ENCODE measurements at regions not wholly inside any gene's neighbourhood (a gene's known extent, or its start where the extent isn't known, plus 50 kb on each side); places are given as distances from the start of the nearest gene placed in this dataset.

GRCh38 chr6:115053169-115053860, 710.5 kb upstream of the HS3ST5 start:
- no peak for DNase-seq (ENCODE audit: low read depth, low spot score)
- Histone ChIP-seq H3K36me3 (ENCODE audit: insufficient read depth, low read length) (no peaks in the 10 kb centered on the region), H3K27ac (no peak overlapping the region), H3K9me3 (ENCODE audit: low read depth, low read length) (no peaks in the 10 kb centered on the region), H3K4me3 (no peak overlapping the region), H3K9ac (ENCODE audit: insufficient read length) (no peak overlapping the region)
- no peak for TF ChIP-seq FOXP2 (optimal IDR thresholded peaks at IDR 0.05; ENCODE audit: control extremely low read depth, extremely low read length, insufficient read depth)
- no peak for TF ChIP-seq EZH2 (IDR thresholded peaks at IDR 0.05)
- no peak for TF ChIP-seq POLR2AphosphoS5 (IDR thresholded peaks at IDR 0.05; ENCODE audit: borderline replicate concordance, low read depth, low read length)

DNA sequence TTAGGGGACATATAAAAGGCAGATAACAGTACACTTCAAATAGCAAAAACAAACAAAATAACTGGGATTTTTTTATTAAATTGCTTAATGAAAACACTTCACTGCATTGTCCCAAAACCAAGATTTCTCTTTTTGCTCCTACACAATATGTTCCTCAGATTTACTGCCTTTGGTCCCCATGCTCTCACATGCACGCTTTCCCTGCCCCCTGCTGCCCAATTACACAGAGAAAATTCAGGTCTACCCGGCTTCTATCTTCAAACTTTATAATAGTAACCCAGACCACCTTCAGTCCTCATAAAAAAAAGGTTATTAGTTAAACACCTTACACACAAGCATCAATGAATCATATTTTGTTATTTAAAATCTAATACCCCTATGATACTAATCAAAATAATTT, 673.8 kb upstream of the HS3ST5 start:
- DNase-seq (ENCODE audit: low read depth, low spot score): no peak
- no peaks in the 10 kb centered on the region for H3K9me3 ChIP-seq (ENCODE audit: low read depth, low read length)
- TF ChIP-seq EZH2 (IDR thresholded peaks at IDR 0.05) (no peak), FOXP2 (optimal IDR thresholded peaks at IDR 0.05; ENCODE audit: control extremely low read depth, extremely low read length, insufficient read depth) (no peak), POLR2AphosphoS5 (IDR thresholded peaks at IDR 0.05; ENCODE audit: borderline replicate concordance, low read depth, low read length) (no peak)
- no peak overlapping the region for H3K4me3 ChIP-seq
- H3K9ac ChIP-seq (ENCODE audit: insufficient read length): no peak overlapping the region
- no peak overlapping the region for H3K27ac ChIP-seq
- no peaks in the 10 kb centered on the region for H3K36me3 ChIP-seq (ENCODE audit: insufficient read depth, low read length)

DNA sequence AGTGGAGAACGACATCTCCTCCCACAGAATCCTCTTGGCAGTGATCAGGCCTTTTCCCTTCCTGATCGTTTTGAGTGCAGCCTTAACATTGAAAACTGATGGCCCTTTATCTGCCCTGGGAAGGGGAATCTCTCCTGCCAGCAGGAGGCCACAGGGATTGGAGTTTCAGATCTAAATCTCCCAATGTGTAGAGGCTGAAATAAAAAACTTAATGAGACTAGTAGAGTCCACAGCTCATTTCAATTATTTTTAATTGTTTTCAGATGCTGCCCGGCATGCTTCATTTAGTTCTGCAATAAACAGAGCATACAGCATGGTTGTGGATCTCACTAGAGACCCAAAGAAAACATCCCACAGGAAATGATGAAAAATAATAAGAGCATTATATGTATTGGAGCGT, 662.2 kb upstream of the HS3ST5 start:
- DNase-seq (ENCODE audit: low read depth, low spot score): peak; percentile 51
- Histone ChIP-seq H3K36me3 (ENCODE audit: insufficient read depth, low read length) (no peaks in the 10 kb centered on the region), H3K4me3 (peak overlapping the region; percentile 6; the same call in 1 of the 2 replicates), H3K9ac (ENCODE audit: insufficient read length) (no peak overlapping the region), H3K9me3 (ENCODE audit: low read depth, low read length) (no peaks in the 10 kb centered on the region), H3K27ac (no peak overlapping the region)
- TF ChIP-seq POLR2AphosphoS5 (IDR thresholded peaks at IDR 0.05; ENCODE audit: borderline replicate concordance, low read depth, low read length) (peak; percentile 53; the same call in 1 of the 2 replicates), EZH2 (IDR thresholded peaks at IDR 0.05) (no peak)

- TF ChIP-seq POLR2AphosphoS5 (IDR thresholded peaks at IDR 0.05; ENCODE audit: borderline replicate concordance, low read depth, low read length) (no peak), FOXP2 (optimal IDR thresholded peaks at IDR 0.05; ENCODE audit: control extremely low read depth, extremely low read length, insufficient read depth) (no peak), EZH2 (IDR thresholded peaks at IDR 0.05) (no peak)
- H3K36me3 ChIP-seq (ENCODE audit: insufficient read depth, low read length): no peaks in the 10 kb centered on the region
These were observed 661.4 kb upstream of the HS3ST5 start for GRCh38 chr6:115004204-115004603.

GRCh38 chr6:115001731-115002350, 659.0 kb upstream of the HS3ST5 start:
- Histone ChIP-seq H3K9me3 (ENCODE audit: low read depth, low read length) (no peaks in the 10 kb centered on the region), H3K27ac (no peak overlapping the region), H3K9ac (ENCODE audit: insufficient read length) (no peak overlapping the region), H3K4me3 (no peak overlapping the region), H3K36me3 (ENCODE audit: insufficient read depth, low read length) (no peaks in the 10 kb centered on the region)
- DNase-seq (ENCODE audit: low read depth, low spot score): no peak
- TF ChIP-seq EZH2 (IDR thresholded peaks at IDR 0.05): no peak
- TF ChIP-seq FOXP2 (optimal IDR thresholded peaks at IDR 0.05; ENCODE audit: control extremely low read depth, extremely low read length, insufficient read depth): no peak
- TF ChIP-seq POLR2AphosphoS5 (IDR thresholded peaks at IDR 0.05; ENCODE audit: borderline replicate concordance, low read depth, low read length): no peak

More at GRCh38 chr6:115004204-115004603, 661.4 kb upstream of the HS3ST5 start:
- H3K4me3 ChIP-seq: no peak overlapping the region
- H3K9ac ChIP-seq (ENCODE audit: insufficient read length): no peak overlapping the region
- no peak overlapping the region for H3K27ac ChIP-seq
- no peaks in the 10 kb centered on the region for H3K9me3 ChIP-seq (ENCODE audit: low read depth, low read length)
- DNase-seq (ENCODE audit: low read depth, low spot score): no peak

GRCh38 chr6:115000736-115001135, 657.9 kb upstream of the HS3ST5 start:
- Histone ChIP-seq H3K4me3 (no peak overlapping the region), H3K9me3 (ENCODE audit: low read depth, low read length) (no peaks in the 10 kb centered on the region), H3K36me3 (ENCODE audit: insufficient read depth, low read length) (no peaks in the 10 kb centered on the region), H3K9ac (ENCODE audit: insufficient read length) (no peak overlapping the region), H3K27ac (no peak overlapping the region)
- DNase-seq (ENCODE audit: low read depth, low spot score): no peak
- TF ChIP-seq POLR2AphosphoS5 (IDR thresholded peaks at IDR 0.05; ENCODE audit: borderline replicate concordance, low read depth, low read length) (no peak), FOXP2 (optimal IDR thresholded peaks at IDR 0.05; ENCODE audit: control extremely low read depth, extremely low read length, insufficient read depth) (no peak), EZH2 (IDR thresholded peaks at IDR 0.05) (no peak)

- no peaks in the 10 kb centered on the region for H3K9me3 ChIP-seq (ENCODE audit: low read depth, low read length)
- no peak for TF ChIP-seq POLR2AphosphoS5 (IDR thresholded peaks at IDR 0.05; ENCODE audit: borderline replicate concordance, low read depth, low read length)
- no peaks in the 10 kb centered on the region for H3K36me3 ChIP-seq (ENCODE audit: insufficient read depth, low read length)
- no peak for DNase-seq (ENCODE audit: low read depth, low spot score)
- H3K27ac ChIP-seq: no peak overlapping the region
- H3K9ac ChIP-seq (ENCODE audit: insufficient read length): no peak overlapping the region
- H3K4me3 ChIP-seq: no peak overlapping the region
These were observed 655.7 kb upstream of the HS3ST5 start for GRCh38 chr6:114998492-114998891.

- Histone ChIP-seq H3K9ac (ENCODE audit: insufficient read length) (no peak overlapping the region), H3K4me3 (no peak overlapping the region), H3K36me3 (ENCODE audit: insufficient read depth, low read length) (no peaks in the 10 kb centered on the region), H3K9me3 (ENCODE audit: low read depth, low read length) (no peaks in the 10 kb centered on the region), H3K27ac (no peak overlapping the region)
- DNase-seq (ENCODE audit: low read depth, low spot score): no peak
- TF ChIP-seq EZH2 (IDR thresholded peaks at IDR 0.05) (no peak), FOXP2 (optimal IDR thresholded peaks at IDR 0.05; ENCODE audit: control extremely low read depth, extremely low read length, insufficient read depth) (no peak), POLR2AphosphoS5 (IDR thresholded peaks at IDR 0.05; ENCODE audit: borderline replicate concordance, low read depth, low read length) (no peak)
These were observed 655.0 kb upstream of the HS3ST5 start for GRCh38 chr6:114997813-114998292.

Data from SK-N-MC (cell line).